ENCODE measurements at regions not wholly inside any gene's neighbourhood (a gene's known extent, or its start where the extent isn't known, plus 50 kb on each side); places are given as distances from the start of the nearest gene placed in this dataset.
A peak's percentile ranks its signal among the peaks of the same experiment; 100 is the strongest.
"Not testable (repeated sequence)": the region's sequence is repeated elsewhere in the genome, so short reads cannot be mapped to it uniquely, and the experiment has no call there.

- no peak for DNase-seq (ENCODE audit: low read depth)
Measured at GRCh38 chr15:54841701-54842305, 354.9 kb downstream of the RSL24D1 start.

DNA sequence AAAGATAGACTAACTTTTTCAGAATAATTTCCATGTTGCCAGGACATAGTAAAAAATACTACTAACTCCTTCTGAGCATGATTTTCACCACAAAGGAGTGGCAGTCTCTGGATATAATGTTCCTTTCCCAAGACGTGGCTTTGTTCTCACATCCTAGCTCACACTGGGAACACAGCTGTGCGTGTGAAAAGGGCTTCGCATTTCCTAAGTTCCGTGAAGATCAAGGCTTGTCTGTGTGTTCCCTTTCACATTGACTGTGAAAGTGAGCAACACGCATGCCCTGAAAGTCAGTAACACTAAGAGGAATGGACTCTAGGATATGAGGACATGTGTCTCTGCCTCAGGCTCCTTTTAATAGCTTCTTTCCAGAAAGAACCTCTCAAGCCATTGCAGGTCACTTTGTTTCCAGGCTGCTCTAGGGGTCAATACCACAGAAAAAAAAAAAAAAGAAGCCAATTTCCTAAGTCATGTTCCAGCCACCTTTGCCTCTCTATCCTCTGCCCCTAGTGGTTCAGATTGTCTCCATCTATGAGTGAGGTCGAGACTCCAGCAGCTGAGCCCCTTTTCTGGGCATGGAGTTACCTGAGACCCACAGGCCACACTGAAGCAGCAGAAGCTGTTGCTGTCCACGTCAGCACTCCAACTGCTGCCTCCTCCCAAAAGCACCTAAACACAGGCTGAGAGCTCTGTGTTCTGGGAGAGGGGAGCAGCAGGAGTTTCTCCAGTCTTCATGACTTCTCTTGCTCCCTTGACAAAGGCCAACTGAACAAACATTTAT, 355.9 kb downstream of the RSL24D1 start:
- DNase-seq (ENCODE audit: low read depth) = no peak

DNA sequence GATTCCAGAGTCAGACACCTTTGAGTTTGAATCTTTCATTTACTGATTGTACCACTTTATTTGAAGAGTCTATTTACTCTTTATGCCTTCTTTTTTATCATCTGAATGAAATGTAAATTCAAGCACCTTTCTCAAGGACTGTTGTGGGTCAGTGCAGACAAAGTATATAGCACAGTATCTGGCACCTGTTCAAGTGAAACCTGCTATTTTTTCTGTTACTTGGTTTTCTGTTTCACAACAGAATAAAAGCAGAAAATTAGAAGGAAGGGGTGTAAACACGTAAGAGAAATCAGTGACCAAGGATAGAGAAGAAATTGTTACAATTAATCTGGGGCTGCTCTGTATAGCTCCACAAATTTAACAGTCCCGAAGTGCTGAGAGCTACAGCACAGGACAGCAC, 357.4 kb downstream of the RSL24D1 start:
- no peak for DNase-seq (ENCODE audit: low read depth)

DNA sequence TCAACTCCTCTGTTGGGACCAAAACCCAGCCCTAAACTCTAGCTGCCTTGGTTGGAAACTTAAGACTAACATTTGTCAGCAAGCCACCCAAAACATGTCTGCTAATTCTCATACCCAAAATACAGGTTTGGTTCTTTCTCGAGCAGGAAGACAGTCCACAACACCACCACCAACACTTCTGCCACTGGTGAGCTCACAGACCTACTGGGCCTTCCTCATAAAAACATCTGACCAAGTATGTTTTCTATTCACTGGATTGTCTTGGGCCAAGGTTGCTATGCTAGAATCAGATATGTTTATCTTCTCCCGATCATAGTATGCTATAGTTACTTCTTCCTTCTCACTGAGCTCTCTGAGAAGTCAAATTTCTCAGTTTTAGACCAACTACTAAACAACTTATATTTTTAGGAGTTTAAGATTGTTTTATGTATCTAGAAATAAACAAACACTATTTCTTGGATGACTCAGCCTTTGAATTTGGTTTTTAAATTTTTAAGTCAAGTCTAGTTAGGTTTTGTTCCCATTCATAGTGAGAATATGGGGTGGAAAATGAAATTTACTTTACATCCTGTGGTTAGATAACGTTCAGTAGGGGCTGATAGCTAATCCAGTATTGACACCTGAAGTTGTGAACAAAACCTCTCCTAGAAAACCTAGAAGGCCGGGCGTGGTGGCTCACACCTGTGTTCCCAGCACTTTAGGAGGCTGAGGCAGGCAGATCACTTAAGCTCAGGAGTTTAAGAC, 360.5 kb downstream of the RSL24D1 start:
- no peak for DNase-seq (ENCODE audit: low read depth)

DNA sequence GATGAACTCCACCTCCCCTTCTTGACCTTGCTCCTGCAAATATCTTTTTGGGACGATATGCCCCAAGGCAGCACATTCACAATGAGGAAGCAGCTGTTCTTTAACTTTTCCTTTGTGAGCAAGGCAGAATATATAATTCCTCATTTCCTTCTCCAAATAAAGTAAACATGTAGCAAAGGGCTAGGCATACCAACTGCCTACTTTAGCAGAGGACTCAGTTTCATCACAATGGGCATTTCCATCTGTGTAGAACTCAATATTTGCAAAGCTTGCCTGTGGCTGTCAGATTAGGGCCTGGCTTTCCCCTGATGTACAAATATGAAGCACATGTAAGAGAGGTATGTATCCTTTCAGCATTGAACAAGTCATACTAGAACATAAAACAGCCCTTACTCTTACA, 366.9 kb downstream of the RSL24D1 start:
- DNase-seq (ENCODE audit: low read depth) = no peak

- DNase-seq (ENCODE audit: low read depth) = no peak
Measured at GRCh38 chr15:54820811-54821210, 375.9 kb downstream of the RSL24D1 start.

GRCh38 chr15:54820098-54820497, 376.6 kb downstream of the RSL24D1 start:
- DNase-seq (ENCODE audit: low read depth) = no peak

- no peak for DNase-seq (ENCODE audit: low read depth)
Measured at GRCh38 chr15:54816401-54816800, 380.3 kb downstream of the RSL24D1 start.

DNA sequence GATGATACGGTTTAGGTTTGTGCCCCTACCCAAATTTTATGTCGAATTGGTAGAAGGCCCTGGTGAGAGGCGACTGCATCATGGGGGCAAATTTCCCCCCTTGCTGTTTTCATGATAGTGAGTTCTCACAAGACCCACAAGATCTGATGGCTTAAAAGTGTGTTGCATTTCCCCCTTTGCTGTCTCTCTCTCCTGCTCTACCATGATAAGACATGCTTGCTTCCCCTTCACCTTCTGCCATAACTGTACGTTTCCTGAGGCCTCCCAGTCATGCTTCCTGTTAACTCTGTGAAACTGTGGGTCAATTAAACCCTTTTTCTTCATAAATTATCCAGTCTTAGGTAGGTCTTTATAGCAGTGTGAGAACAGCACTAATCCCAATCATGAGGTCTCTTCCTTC, 381.2 kb downstream of the RSL24D1 start:
- DNase-seq (ENCODE audit: low read depth) = no peak

DNA sequence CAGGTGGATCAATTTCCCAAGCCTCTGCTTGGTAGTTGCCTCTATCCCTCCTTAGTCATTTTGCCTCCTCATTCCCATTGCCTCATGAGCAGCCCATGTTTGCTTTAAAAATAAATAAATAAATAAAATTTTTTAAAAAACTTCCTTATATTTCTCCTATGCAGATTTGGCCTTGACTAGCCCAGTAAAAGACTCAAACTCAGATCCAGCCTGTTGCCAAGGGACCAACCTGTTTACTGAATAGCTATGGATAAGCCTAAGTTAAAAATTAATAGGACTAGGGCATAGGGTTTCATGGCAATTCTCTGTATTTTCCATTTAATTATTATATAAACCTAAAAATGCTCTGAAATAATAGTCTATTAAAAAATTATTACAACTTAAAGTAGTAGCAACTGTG, 384.4 kb downstream of the RSL24D1 start:
- DNase-seq (ENCODE audit: low read depth) = no peak

- DNase-seq (ENCODE audit: low read depth) = no peak
Measured at GRCh38 chr15:54810496-54810895, 386.2 kb downstream of the RSL24D1 start.

- DNase-seq (ENCODE audit: low read depth) = no peak
Measured at GRCh38 chr15:54810031-54810430, 386.7 kb downstream of the RSL24D1 start.

DNA sequence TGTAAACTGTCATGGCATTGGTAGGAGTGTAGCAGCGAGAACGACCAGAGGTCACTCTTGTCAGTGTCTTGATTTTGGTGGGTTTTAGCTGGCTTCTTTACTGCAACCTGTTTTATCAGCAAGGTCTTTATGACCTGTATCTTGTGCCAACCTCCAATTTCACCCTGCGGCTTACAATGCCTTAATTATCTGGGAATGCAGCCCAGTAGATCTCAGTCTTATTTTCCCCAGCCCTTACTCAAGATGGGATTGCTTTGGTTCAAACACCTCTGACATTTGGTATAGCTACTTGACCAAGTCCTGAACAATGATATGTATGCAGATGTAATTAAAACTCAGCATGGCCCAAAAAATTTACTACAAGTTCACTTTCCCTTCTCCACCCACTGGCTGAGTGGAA, 388.4 kb downstream of the RSL24D1 start:
- DNase-seq (ENCODE audit: low read depth) = no peak

- DNase-seq (ENCODE audit: low read depth) = no peak
Measured at GRCh38 chr15:54803987-54804386, 392.8 kb downstream of the RSL24D1 start.

GRCh38 chr15:54803134-54803808, 393.5 kb downstream of the RSL24D1 start:
- DNase-seq (ENCODE audit: low read depth) = peak; percentile 11

DNA sequence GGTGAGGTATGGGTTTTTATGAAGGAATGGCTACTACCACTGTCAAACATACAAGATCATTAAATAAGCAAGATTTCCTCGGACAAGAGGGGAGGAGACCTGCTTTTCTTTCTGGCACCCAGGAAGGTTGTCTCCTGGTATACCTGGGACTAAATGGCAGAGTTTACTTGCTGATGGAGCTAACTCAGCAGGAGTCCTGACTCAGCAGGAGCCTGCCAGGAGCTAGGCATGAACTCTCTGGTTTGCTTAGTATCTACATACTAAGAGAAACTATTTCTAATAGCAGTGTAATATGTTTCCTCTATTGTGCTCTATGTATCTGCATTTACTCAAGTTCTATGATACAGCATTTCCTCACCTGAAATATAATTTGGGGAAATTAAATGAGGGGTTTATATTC, 404.2 kb downstream of the RSL24D1 start:
- DNase-seq (ENCODE audit: low read depth) = no peak

DNA sequence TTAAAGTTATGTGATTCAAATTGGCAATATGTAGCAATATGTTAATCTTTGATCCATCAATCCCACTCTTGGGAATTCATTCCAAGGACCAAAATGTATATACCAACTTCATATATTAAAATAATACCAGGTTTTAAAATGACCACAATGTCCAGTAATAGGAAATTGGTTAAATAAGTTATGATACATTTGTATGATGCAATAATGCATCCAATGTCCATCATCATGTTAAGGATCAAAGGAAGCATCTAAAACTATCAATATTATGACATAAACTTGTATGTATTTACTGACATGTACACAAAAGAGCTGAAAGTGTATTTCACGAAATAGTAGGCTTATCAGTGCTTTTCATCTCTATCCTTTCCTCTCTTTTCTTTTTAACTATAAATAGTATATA, 406.0 kb downstream of the RSL24D1 start:
- DNase-seq (ENCODE audit: low read depth) = no peak

GRCh38 chr15:54789376-54789775, 407.4 kb downstream of the RSL24D1 start:
- no peak for DNase-seq (ENCODE audit: low read depth)

GRCh38 chr15:54781220-54781619, 415.5 kb downstream of the RSL24D1 start:
- DNase-seq (ENCODE audit: low read depth) = not testable (repeated sequence)

DNA sequence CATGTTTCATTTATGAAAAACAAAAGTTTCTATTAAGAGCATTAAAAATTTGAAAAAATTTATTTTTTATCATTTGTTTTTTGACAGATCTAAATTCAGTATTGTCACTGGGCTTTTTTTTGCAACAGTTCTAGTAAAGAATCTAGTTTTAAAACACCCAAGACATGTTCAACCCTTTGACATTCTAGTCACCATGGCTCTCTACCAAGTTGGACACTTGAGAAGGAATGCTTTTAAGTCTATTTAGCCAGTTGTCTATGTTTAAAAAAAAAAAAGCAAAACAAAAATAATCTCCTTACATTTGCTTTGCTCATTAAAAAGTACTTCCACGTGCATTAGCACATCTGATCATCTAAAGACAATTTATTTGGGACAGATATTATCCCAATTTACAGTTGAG, 417.5 kb downstream of the RSL24D1 start:
- no peak for DNase-seq (ENCODE audit: low read depth)

DNA sequence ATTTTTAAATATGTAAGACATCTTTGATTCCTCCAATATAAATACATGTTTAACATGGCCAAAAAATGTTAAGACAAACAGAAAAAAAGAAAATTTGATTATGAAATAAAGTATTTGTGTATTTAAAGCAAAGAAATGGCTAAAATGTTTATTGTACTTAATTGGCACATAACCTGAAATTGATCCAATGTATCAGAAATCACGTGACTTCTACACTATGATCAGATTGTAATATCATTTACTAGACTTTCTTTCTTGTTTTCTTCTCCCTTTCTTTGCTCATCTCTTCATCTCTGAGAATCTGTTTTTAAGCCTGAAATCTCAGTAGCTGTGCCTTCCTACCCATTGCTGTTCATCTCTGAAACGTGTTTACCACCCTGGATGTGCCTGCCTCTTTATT, 420.3 kb downstream of the RSL24D1 start:
- no peak for DNase-seq (ENCODE audit: low read depth)

- DNase-seq (ENCODE audit: low read depth) = no peak
Measured at GRCh38 chr15:54772663-54773062, 424.1 kb downstream of the RSL24D1 start.
